ENCODE measurements at regions not wholly inside any gene's neighbourhood (a gene's known extent, or its start where the extent isn't known, plus 50 kb on each side); places are given as distances from the start of the nearest gene placed in this dataset.

GRCh38 chr13:47230155-47230554 is 333.3 kb upstream of the HTR2A start:
- no peak for TF ChIP-seq POLR2A (IDR thresholded peaks at IDR 0.05; ENCODE audit: extremely low read depth, insufficient read length)
- no peak for TF ChIP-seq CTCF (IDR thresholded peaks at IDR 0.05; ENCODE audit: low read depth, low read length)

Measured in NB4 (cell line).